ENCODE measurements at regions not wholly inside any gene's neighbourhood (a gene's known extent, or its start where the extent isn't known, plus 50 kb on each side); places are given as distances from the start of the nearest gene placed in this dataset.

GRCh38 chr2:118582058-118582457 is 265.4 kb downstream of the EN1 start:
- no peak overlapping the region for H3K14ac ChIP-seq (ENCODE audit: low read length)
- no peak overlapping the region for H2BK15ac ChIP-seq (ENCODE audit: low read length)
- no peak overlapping the region for H3K4me2 ChIP-seq (ENCODE audit: insufficient read depth, low read length, poor library complexity, severe bottlenecking)
- WGBS, 2 donors (ENCODE audit: extremely low coverage in 2 of 2, insufficient read length in 2 of 2, insufficient replicate concordance in 1 of 2) = no CpG with 5 or more reads among the region's 4 CpGs
- H2BK5ac ChIP-seq (ENCODE audit: low read length) = no peak overlapping the region
- H3K18ac ChIP-seq (ENCODE audit: low read length) = peak overlapping the region; percentile 38
- peaks cover 0 to 2% (median 0%) of the 10 kb centered on the region in 3 experiments for H3K27me3 ChIP-seq (ENCODE audit: control insufficient read depth in 3 of 3, insufficient read depth in 3 of 3, low read depth in 1 of 3, low read length in 3 of 3)
- H3K9me3 ChIP-seq (replicated peaks in 1 of 2; ENCODE audit: control insufficient read depth in 2 of 2, insufficient read depth in 1 of 2, low read depth in 1 of 2, low read length in 2 of 2) = no peaks in the 10 kb centered on the region
- H3K23ac ChIP-seq (ENCODE audit: low read depth, low read length, poor library complexity) = no peak overlapping the region
- peaks cover 0 to 7% of the 10 kb centered on the region in 2 donors for H3K4me1 ChIP-seq (ENCODE audit: control insufficient read depth in 2 of 2, insufficient read depth in 1 of 2, low read depth in 1 of 2, low read length in 2 of 2)
- no peaks in the 10 kb centered on the region for H3K79me1 ChIP-seq (ENCODE audit: low read depth, low read length)
- H2AFZ ChIP-seq (ENCODE audit: low read length) = no peak overlapping the region
- no peak overlapping the region for H2BK120ac ChIP-seq (ENCODE audit: low read depth, low read length)
- no peak overlapping the region for H4K91ac ChIP-seq (ENCODE audit: low read depth, low read length, poor library complexity)
- no peak overlapping the region for H3K27ac ChIP-seq (replicated peaks; ENCODE audit: low read length)
- no peak overlapping the region for H4K8ac ChIP-seq (ENCODE audit: low read depth, low read length)
- H2AK5ac ChIP-seq (ENCODE audit: low read depth, low read length) = no peak overlapping the region
- DNase-seq (ENCODE audit: low spot score) = no peak
- no peak overlapping the region for H3K4me3 ChIP-seq (ENCODE audit: low read length in 2 of 2)
- H3K9ac ChIP-seq (ENCODE audit: low read depth, low read length, poor library complexity) = no peak overlapping the region
- H2BK12ac ChIP-seq (ENCODE audit: low read length) = no peak overlapping the region
- H3K4ac ChIP-seq (ENCODE audit: low read length) = no peak overlapping the region
- no peaks in the 10 kb centered on the region for H3K36me3 ChIP-seq (replicated peaks in 1 of 2; ENCODE audit: control insufficient read depth in 2 of 2, insufficient read depth in 2 of 2, low read length in 2 of 2)

- no peak overlapping the region for H3K4ac ChIP-seq (ENCODE audit: low read length)
- H2BK5ac ChIP-seq (ENCODE audit: low read length) = no peak overlapping the region
- no peaks in the 10 kb centered on the region for H3K9me3 ChIP-seq (replicated peaks in 1 of 2; ENCODE audit: control insufficient read depth in 2 of 2, insufficient read depth in 1 of 2, low read depth in 1 of 2, low read length in 2 of 2)
- no peak overlapping the region for H3K14ac ChIP-seq (ENCODE audit: low read length)
- H2BK12ac ChIP-seq (ENCODE audit: low read length) = no peak overlapping the region
- no peak overlapping the region for H3K4me3 ChIP-seq (ENCODE audit: low read length in 2 of 2)
- no peaks in the 10 kb centered on the region for H3K36me3 ChIP-seq (replicated peaks in 1 of 2; ENCODE audit: control insufficient read depth in 2 of 2, insufficient read depth in 2 of 2, low read length in 2 of 2)
- H2BK120ac ChIP-seq (ENCODE audit: low read depth, low read length) = no peak overlapping the region
- no peak overlapping the region for H2BK15ac ChIP-seq (ENCODE audit: low read length)
- H4K8ac ChIP-seq (ENCODE audit: low read depth, low read length) = no peak overlapping the region
- no peak overlapping the region for H3K4me2 ChIP-seq (ENCODE audit: insufficient read depth, low read length, poor library complexity, severe bottlenecking)
- H3K18ac ChIP-seq (ENCODE audit: low read length) = no peak overlapping the region
- H3K27ac ChIP-seq (replicated peaks; ENCODE audit: low read length) = no peak overlapping the region
- no peaks in the 10 kb centered on the region for H3K79me1 ChIP-seq (ENCODE audit: low read depth, low read length)
- H3K27me3 ChIP-seq (ENCODE audit: control insufficient read depth in 3 of 3, insufficient read depth in 3 of 3, low read depth in 1 of 3, low read length in 3 of 3) = peaks cover 0 to 2% (median 0%) of the 10 kb centered on the region in 3 experiments
- no CpG with 5 or more reads among the region's 1 CpG for WGBS, 2 donors (ENCODE audit: extremely low coverage in 2 of 2, insufficient read length in 2 of 2, insufficient replicate concordance in 1 of 2)
- H2AK5ac ChIP-seq (ENCODE audit: low read depth, low read length) = no peak overlapping the region
- no peak overlapping the region for H3K9ac ChIP-seq (ENCODE audit: low read depth, low read length, poor library complexity)
- no peak overlapping the region for H2AFZ ChIP-seq (ENCODE audit: low read length)
- no peak overlapping the region for H3K23ac ChIP-seq (ENCODE audit: low read depth, low read length, poor library complexity)
- peaks cover 0 to 7% of the 10 kb centered on the region in 2 donors for H3K4me1 ChIP-seq (ENCODE audit: control insufficient read depth in 2 of 2, insufficient read depth in 1 of 2, low read depth in 1 of 2, low read length in 2 of 2)
- no peak for DNase-seq (ENCODE audit: low spot score)
- H4K91ac ChIP-seq (ENCODE audit: low read depth, low read length, poor library complexity) = no peak overlapping the region
Observed at GRCh38 chr2:118580651-118581050, 266.8 kb downstream of the EN1 start.

GRCh38 chr2:118580107-118580506 is 267.3 kb downstream of the EN1 start:
- H3K4me2 ChIP-seq (ENCODE audit: insufficient read depth, low read length, poor library complexity, severe bottlenecking) = no peak overlapping the region
- no peak overlapping the region for H4K91ac ChIP-seq (ENCODE audit: low read depth, low read length, poor library complexity)
- H3K27me3 ChIP-seq (ENCODE audit: control insufficient read depth in 3 of 3, insufficient read depth in 3 of 3, low read depth in 1 of 3, low read length in 3 of 3) = peaks cover 0 to 2% (median 0%) of the 10 kb centered on the region in 3 experiments
- no peaks in the 10 kb centered on the region for H3K36me3 ChIP-seq (replicated peaks in 1 of 2; ENCODE audit: control insufficient read depth in 2 of 2, insufficient read depth in 2 of 2, low read length in 2 of 2)
- H2BK12ac ChIP-seq (ENCODE audit: low read length) = no peak overlapping the region
- WGBS, 2 donors (ENCODE audit: extremely low coverage in 2 of 2, insufficient read length in 2 of 2, insufficient replicate concordance in 1 of 2) = no CpG with 5 or more reads among the region's 2 CpGs
- no peak overlapping the region for H3K9ac ChIP-seq (ENCODE audit: low read depth, low read length, poor library complexity)
- H3K23ac ChIP-seq (ENCODE audit: low read depth, low read length, poor library complexity) = no peak overlapping the region
- no peak overlapping the region for H3K4me3 ChIP-seq (ENCODE audit: low read length in 2 of 2)
- H3K4ac ChIP-seq (ENCODE audit: low read length) = no peak overlapping the region
- no peak overlapping the region for H2AK5ac ChIP-seq (ENCODE audit: low read depth, low read length)
- H2AFZ ChIP-seq (ENCODE audit: low read length) = no peak overlapping the region
- H4K8ac ChIP-seq (ENCODE audit: low read depth, low read length) = no peak overlapping the region
- H3K79me1 ChIP-seq (ENCODE audit: low read depth, low read length) = no peaks in the 10 kb centered on the region
- no peak overlapping the region for H3K27ac ChIP-seq (replicated peaks; ENCODE audit: low read length)
- no peak for DNase-seq (ENCODE audit: low spot score)
- H2BK5ac ChIP-seq (ENCODE audit: low read length) = no peak overlapping the region
- peaks cover 0 to 6% of the 10 kb centered on the region in 2 donors for H3K4me1 ChIP-seq (ENCODE audit: control insufficient read depth in 2 of 2, insufficient read depth in 1 of 2, low read depth in 1 of 2, low read length in 2 of 2)
- H3K14ac ChIP-seq (ENCODE audit: low read length) = no peak overlapping the region
- no peaks in the 10 kb centered on the region for H3K9me3 ChIP-seq (replicated peaks in 1 of 2; ENCODE audit: control insufficient read depth in 2 of 2, insufficient read depth in 1 of 2, low read depth in 1 of 2, low read length in 2 of 2)
- no peak overlapping the region for H2BK15ac ChIP-seq (ENCODE audit: low read length)
- H3K18ac ChIP-seq (ENCODE audit: low read length) = no peak overlapping the region
- no peak overlapping the region for H2BK120ac ChIP-seq (ENCODE audit: low read depth, low read length)

GRCh38 chr2:118577202-118577601 is 270.2 kb downstream of the EN1 start:
- WGBS, 2 donors (ENCODE audit: extremely low coverage in 2 of 2, insufficient read length in 2 of 2, insufficient replicate concordance in 1 of 2) = no CpG with 5 or more reads among the region's 2 CpGs

More at GRCh38 chr2:118577202-118577601, 270.2 kb downstream of the EN1 start:
- Histone ChIP-seq H3K9ac (ENCODE audit: low read depth, low read length, poor library complexity) (no peak overlapping the region), H3K18ac (ENCODE audit: low read length) (no peak overlapping the region), H3K27me3 (ENCODE audit: control insufficient read depth in 3 of 3, insufficient read depth in 3 of 3, low read depth in 1 of 3, low read length in 3 of 3) (peaks cover 0 to 2% (median 0%) of the 10 kb centered on the region in 3 experiments), H3K14ac (ENCODE audit: low read length) (no peak overlapping the region), H2AFZ (ENCODE audit: low read length) (no peak overlapping the region), H3K4ac (ENCODE audit: low read length) (no peak overlapping the region), H2AK5ac (ENCODE audit: low read depth, low read length) (no peak overlapping the region), H2BK12ac (ENCODE audit: low read length) (no peak overlapping the region), H4K91ac (ENCODE audit: low read depth, low read length, poor library complexity) (no peak overlapping the region), H2BK120ac (ENCODE audit: low read depth, low read length) (no peak overlapping the region), H3K27ac (replicated peaks; ENCODE audit: low read length) (no peak overlapping the region), H3K36me3 (replicated peaks in 1 of 2; ENCODE audit: control insufficient read depth in 2 of 2, insufficient read depth in 2 of 2, low read length in 2 of 2) (no peaks in the 10 kb centered on the region), H3K4me2 (ENCODE audit: insufficient read depth, low read length, poor library complexity, severe bottlenecking) (no peak overlapping the region), H4K8ac (ENCODE audit: low read depth, low read length) (no peak overlapping the region), H2BK5ac (ENCODE audit: low read length) (no peak overlapping the region), H3K79me1 (ENCODE audit: low read depth, low read length) (no peaks in the 10 kb centered on the region), H3K9me3 (replicated peaks in 1 of 2; ENCODE audit: control insufficient read depth in 2 of 2, insufficient read depth in 1 of 2, low read depth in 1 of 2, low read length in 2 of 2) (no peaks in the 10 kb centered on the region), H3K23ac (ENCODE audit: low read depth, low read length, poor library complexity) (no peak overlapping the region), H3K4me3 (ENCODE audit: low read length in 2 of 2) (no peak overlapping the region), H2BK15ac (ENCODE audit: low read length) (no peak overlapping the region), H3K4me1 (ENCODE audit: control insufficient read depth in 2 of 2, insufficient read depth in 1 of 2, low read depth in 1 of 2, low read length in 2 of 2) (no peaks in the 10 kb centered on the region)
- no peak for DNase-seq (ENCODE audit: low spot score)
